ENCODE measurements at regions not wholly inside any gene's neighbourhood (a gene's known extent, or its start where the extent isn't known, plus 50 kb on each side); places are given as distances from the start of the nearest gene placed in this dataset.

- TF ChIP-seq, protein P1, sequence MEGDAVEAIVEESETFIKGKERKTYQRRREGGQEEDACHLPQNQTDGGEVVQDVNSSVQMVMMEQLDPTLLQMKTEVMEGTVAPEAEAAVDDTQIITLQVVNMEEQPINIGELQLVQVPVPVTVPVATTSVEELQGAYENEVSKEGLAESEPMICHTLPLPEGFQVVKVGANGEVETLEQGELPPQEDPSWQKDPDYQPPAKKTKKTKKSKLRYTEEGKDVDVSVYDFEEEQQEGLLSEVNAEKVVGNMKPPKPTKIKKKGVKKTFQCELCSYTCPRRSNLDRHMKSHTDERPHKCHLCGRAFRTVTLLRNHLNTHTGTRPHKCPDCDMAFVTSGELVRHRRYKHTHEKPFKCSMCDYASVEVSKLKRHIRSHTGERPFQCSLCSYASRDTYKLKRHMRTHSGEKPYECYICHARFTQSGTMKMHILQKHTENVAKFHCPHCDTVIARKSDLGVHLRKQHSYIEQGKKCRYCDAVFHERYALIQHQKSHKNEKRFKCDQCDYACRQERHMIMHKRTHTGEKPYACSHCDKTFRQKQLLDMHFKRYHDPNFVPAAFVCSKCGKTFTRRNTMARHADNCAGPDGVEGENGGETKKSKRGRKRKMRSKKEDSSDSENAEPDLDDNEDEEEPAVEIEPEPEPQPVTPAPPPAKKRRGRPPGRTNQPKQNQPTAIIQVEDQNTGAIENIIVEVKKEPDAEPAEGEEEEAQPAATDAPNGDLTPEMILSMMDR (IDR thresholded peaks at IDR 0.05), result peak; percentile 13
- TF ChIP-seq EZH2 (IDR thresholded peaks at IDR 0.05) (no peak), EZH2phosphoT487 (IDR thresholded peaks at IDR 0.05) (no peak)
These were observed 80.7 kb upstream of the CXCL12 start for GRCh38 chr10:44465401-44466115.
